Thyroid gland (tissue), 4 donors: ENCODE measurements at regions not wholly inside any gene's neighbourhood (a gene's known extent, or its start where the extent isn't known, plus 50 kb on each side); places are given as distances from the start of the nearest gene placed in this dataset.

ENCODE experiments used
- DNase-seq, 2 donors: peaks; one replicate each; pipeline ENCODE4 v3.0.0-alpha.2; 2019
- H3K27ac ChIP-seq, 3 donors: fragments of 200-600 bp; sonication (generic); 1 replicate in 2 of 3; 2 replicates in 1 of 3; pipeline ENCODE4 v1.5.1; 2016 to 2019; ENCODE audit warnings: mild to moderate bottlenecking in 1 of 3, moderate library complexity in 1 of 3
- H3K27me3 ChIP-seq: fragments of 200-600 bp; sonication (generic); one replicate; pipeline ENCODE4 v1.5.1; 2019
- H3K36me3 ChIP-seq, 2 donors: fragments of 200-600 bp; sonication (generic); one replicate each; pipeline ENCODE4 v1.5.1; 2016 to 2019
- H3K4me1 ChIP-seq, 2 donors: fragments of 200-600 bp; sonication (generic); one replicate each; pipeline ENCODE4 v1.5.1; 2017 to 2019
- H3K4me3 ChIP-seq, 3 donors: fragments of 200-600 bp; sonication (generic); replicated peaks in 1 of 3; 1 replicate in 2 of 3; 2 replicates in 1 of 3; pipeline ENCODE4 v1.5.1; 2016; ENCODE audit warnings: mild to moderate bottlenecking in 1 of 3
- H3K9me3 ChIP-seq: fragments of 200-600 bp; sonication (generic); one replicate; pipeline ENCODE4 v1.5.1; 2017
- POLR2A ChIP-seq, 2 donors: fragments of 450-650 bp; IDR thresholded peaks; one replicate each; pipeline ENCODE4 v1.6.1; 2017; ENCODE audit warnings: antibody characterized with exemption in 2 of 2, mild to moderate bottlenecking in 2 of 2, moderate library complexity in 1 of 2
- WGBS, 2 donors: methylation state at CpG; one replicate each; pipeline ENCODE4 v1.1.5; 2017; 5-methylcytosine and 5-hydroxymethylcytosine counted together
- intact Hi-C: fragments of 100-400 bp; cut with DNase I; formaldehyde crosslinking; loops from one replicate; pipeline ENCODE4 v1.15.1; 2023
- TF ChIP-seq, protein P1 (sequence below), 6 experiments: fragments of 200-600 bp in 3 of 6; fragments of 450-650 bp in 3 of 6; sonication (generic) in 3 of 6; IDR thresholded peaks; one replicate each; pipeline ENCODE4 v1.5.1; 2016 to 2019; ENCODE audit warnings: antibody characterized with exemption in 6 of 6, mild to moderate bottlenecking in 2 of 6, inconsistent platforms in 1 of 6, moderate library complexity in 1 of 6

DNA sequence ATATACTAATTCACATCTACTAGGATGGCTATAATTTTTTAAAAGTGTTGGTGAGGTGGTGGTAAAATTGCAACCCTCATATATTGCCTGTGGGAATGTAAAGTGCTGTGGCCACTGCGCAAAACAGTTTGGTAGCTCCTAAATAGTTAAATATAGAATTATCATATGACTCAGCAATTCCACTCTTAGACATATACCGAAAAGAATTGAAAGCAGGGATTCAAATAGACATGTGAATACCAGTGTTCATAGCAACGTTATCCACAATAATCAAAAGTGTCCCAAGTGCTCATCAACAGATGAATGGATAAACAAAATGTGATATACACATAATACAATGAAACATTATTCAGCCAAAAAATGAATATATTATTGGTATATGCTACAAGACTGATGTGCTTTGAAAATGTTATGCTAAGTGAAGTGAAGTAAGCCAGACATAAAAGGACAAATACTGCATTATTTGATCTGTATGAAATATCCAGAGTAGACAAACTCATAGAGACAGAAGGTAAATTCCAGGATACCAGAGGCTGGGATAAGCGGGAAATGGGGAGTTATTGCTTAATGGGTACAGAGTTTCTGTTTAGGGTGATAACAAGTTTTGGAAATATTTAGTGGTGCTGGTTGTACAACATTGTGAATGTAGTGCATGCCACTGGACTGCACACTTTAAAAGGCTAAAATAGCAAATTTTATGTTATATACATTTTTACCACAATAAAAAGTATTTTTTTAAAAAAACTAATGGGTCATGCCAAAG, 342.5 kb downstream of the SEC16B start:
- H3K27ac ChIP-seq = no peak overlapping the region
- no peaks in the 10 kb centered on the region for H3K9me3 ChIP-seq
- DNase-seq = no peak
- TF ChIP-seq, protein P1, sequence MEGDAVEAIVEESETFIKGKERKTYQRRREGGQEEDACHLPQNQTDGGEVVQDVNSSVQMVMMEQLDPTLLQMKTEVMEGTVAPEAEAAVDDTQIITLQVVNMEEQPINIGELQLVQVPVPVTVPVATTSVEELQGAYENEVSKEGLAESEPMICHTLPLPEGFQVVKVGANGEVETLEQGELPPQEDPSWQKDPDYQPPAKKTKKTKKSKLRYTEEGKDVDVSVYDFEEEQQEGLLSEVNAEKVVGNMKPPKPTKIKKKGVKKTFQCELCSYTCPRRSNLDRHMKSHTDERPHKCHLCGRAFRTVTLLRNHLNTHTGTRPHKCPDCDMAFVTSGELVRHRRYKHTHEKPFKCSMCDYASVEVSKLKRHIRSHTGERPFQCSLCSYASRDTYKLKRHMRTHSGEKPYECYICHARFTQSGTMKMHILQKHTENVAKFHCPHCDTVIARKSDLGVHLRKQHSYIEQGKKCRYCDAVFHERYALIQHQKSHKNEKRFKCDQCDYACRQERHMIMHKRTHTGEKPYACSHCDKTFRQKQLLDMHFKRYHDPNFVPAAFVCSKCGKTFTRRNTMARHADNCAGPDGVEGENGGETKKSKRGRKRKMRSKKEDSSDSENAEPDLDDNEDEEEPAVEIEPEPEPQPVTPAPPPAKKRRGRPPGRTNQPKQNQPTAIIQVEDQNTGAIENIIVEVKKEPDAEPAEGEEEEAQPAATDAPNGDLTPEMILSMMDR (IDR thresholded peaks at IDR 0.05) = no peak
- no peak for TF ChIP-seq POLR2A (IDR thresholded peaks at IDR 0.05)
- H3K4me1 ChIP-seq = no peaks in the 10 kb centered on the region
- 83 to 91% methylated on average over 4 of the region's 4 CpGs for WGBS, 2 donors
- H3K27me3 ChIP-seq = no peaks in the 10 kb centered on the region
- intact Hi-C loops = no loop called here
- no peaks in the 10 kb centered on the region for H3K36me3 ChIP-seq
- no peak overlapping the region for H3K4me3 ChIP-seq

DNA sequence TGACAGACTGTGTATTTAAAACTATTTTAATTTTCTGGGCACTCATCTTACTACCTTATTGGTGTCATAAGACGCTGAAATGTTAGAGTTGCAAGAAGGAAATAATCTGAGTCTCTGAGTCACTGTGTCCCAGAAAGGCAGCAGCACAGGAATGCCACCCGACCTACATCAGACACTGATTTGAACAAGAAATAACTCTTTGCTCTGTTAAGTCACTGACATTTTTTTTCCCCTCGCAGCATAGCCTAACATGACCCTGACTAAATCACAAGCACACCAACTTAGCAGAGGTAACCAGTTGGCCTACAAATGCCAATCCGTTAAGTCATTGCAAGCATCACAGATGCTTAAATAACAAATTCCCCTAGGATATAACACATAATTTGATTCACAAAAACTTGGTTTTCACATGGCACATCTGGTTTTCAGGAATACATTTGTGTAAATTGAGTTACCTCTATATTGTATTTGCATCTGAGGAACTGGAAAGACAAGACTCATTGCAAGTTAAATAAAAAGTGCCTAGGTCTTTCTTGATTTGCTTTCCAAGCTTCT, 349.1 kb downstream of the SEC16B start:
- TF ChIP-seq, protein P1 (IDR thresholded peaks at IDR 0.05) = no peak
- no peak for TF ChIP-seq POLR2A (IDR thresholded peaks at IDR 0.05)
- 71 to 74% methylated on average over 4 of the region's 4 CpGs for WGBS, 2 donors
- H3K4me1 ChIP-seq = no peaks in the 10 kb centered on the region
- DNase-seq = no peak
- no peak overlapping the region for H3K4me3 ChIP-seq
- no peaks in the 10 kb centered on the region for H3K27me3 ChIP-seq
- H3K36me3 ChIP-seq = no peaks in the 10 kb centered on the region
- H3K9me3 ChIP-seq = no peaks in the 10 kb centered on the region
- intact Hi-C loops = no loop called here
- no peak overlapping the region for H3K27ac ChIP-seq

DNA sequence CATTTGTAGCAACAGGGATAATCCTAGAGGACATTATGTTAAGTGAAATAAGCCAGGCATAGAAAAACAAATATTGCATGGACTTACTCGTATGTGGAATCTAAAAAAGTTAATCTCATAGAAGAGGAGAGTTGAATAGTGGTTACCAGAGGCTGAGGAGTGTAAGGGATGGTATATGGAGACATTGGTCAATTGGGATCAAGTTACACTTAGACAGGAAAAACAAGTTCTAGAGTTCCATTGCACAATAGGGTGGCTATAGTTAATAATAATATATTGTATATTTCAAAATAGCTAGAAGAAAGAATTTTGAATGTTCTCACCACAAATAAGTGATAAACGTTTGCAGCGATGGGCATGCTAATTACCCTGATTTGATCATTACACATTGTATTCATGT, 354.6 kb downstream of the SEC16B start:
- Histone ChIP-seq H3K4me1 (no peaks in the 10 kb centered on the region), H3K27me3 (no peaks in the 10 kb centered on the region), H3K9me3 (no peaks in the 10 kb centered on the region), H3K27ac (no peak overlapping the region), H3K36me3 (no peaks in the 10 kb centered on the region), H3K4me3 (no peak overlapping the region)
- no peak for TF ChIP-seq POLR2A (IDR thresholded peaks at IDR 0.05)
- TF ChIP-seq, protein P1 (IDR thresholded peaks at IDR 0.05) = no peak
- 84 to 88% methylated on average over 3 of the region's 3 CpGs for WGBS, 2 donors
- no peak for DNase-seq
- intact Hi-C loops = no loop called here

DNA sequence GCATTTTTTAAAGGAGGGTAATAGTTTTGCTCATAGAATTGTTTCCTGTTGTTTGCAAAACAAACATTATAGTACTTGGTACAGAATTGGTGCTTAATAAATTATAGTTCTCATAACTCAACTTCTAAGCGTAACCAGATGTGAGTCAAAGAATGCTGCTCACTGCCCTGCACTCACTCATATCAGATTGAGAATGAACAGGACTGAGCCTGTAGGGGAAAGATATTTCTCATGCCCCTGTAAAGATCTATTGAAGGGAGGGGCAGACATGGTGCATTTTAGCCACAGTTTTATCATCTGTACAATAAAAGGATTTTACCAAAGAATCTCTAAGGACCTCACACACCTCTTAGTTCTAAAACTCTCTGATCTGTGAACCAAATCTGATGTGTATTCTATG, 358.5 kb downstream of the SEC16B start:
- WGBS, 2 donors = 87 to 97% methylated on average over 1 of the region's 1 CpG
- H3K4me3 ChIP-seq = no peak overlapping the region

DNA sequence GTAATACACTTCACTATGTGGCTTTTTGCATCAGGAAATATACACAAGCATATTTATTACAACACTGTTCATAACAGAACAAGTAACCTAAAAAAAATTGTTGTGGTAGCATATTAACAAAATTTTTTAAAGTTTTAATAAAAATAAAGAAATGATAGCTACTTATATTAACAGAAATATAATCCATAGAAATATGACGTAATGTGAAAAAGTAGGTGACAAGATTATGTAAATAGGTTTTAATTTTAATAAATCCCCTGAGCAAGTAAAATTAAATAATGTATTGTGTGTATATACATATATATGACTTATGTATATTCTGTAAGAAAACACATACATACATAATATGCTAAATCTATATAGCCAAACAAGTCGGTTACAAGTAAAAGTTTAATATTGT, 359.9 kb downstream of the SEC16B start:
- 82 to 86% methylated on average over 2 of the region's 2 CpGs for WGBS, 2 donors
- Histone ChIP-seq H3K9me3 (no peaks in the 10 kb centered on the region), H3K27me3 (no peaks in the 10 kb centered on the region), H3K4me1 (no peaks in the 10 kb centered on the region), H3K36me3 (no peaks in the 10 kb centered on the region), H3K4me3 (no peak overlapping the region), H3K27ac (no peak overlapping the region)
- intact Hi-C loops = no loop called here
- TF ChIP-seq, protein P1 (IDR thresholded peaks at IDR 0.05) = no peak
- DNase-seq = no peak

More for the DNA sequence above, 358.5 kb downstream of the SEC16B start:
- Histone ChIP-seq H3K27ac (no peak overlapping the region), H3K36me3 (no peaks in the 10 kb centered on the region), H3K9me3 (no peaks in the 10 kb centered on the region), H3K27me3 (no peaks in the 10 kb centered on the region), H3K4me1 (no peaks in the 10 kb centered on the region)
- intact Hi-C loops = no loop called here
- TF ChIP-seq POLR2A (IDR thresholded peaks at IDR 0.05) = no peak
- TF ChIP-seq, protein P1 (IDR thresholded peaks at IDR 0.05) = no peak
- no peak for DNase-seq
